ENCODE measurements at regions not wholly inside any gene's neighbourhood (a gene's known extent, or its start where the extent isn't known, plus 50 kb on each side); places are given as distances from the start of the nearest gene placed in this dataset.

DNA sequence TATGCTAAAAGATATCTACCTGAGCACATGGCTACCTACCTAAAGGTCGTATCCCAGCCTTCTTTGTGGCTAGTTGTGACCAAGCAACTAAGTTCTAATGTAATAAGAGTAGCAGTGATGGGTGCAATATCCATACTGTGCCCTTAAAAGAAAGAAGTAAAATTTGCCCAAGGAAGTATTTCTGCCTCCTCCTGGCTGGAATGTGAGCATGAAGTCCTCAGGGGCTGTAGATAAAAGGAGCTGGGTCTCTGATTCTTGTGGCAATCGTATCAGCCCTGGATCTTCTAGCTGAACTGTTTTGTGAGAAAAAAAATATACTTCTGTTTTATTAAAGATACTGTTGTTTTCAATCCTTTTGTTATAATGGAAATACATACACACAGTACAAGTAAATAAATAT is 217.4 kb downstream of the GPAT3 start:
- no peak for FAIRE-seq
- Histone ChIP-seq H3K4me3 (no peak overlapping the region), H3K4me2 (ENCODE audit: control insufficient read depth, insufficient read depth) (no peak overlapping the region), H3K79me2 (ENCODE audit: control insufficient read depth, insufficient read depth, low read length) (no peaks in the 10 kb centered on the region), H3K4me1 (ENCODE audit: control insufficient read depth, insufficient read depth, low read length) (no peaks in the 10 kb centered on the region), H3K27ac (ENCODE audit: control insufficient read depth, insufficient read depth) (no peak overlapping the region), H4K20me1 (ENCODE audit: control insufficient read depth, insufficient read depth) (no peaks in the 10 kb centered on the region), H3K9me3 (replicated peaks; ENCODE audit: control insufficient read depth, insufficient read depth, low read length) (no peaks in the 10 kb centered on the region), H2AFZ (ENCODE audit: control insufficient read depth, low read depth, low read length) (no peak overlapping the region), H3K9ac (ENCODE audit: control insufficient read depth, insufficient read depth, low read length) (no peak overlapping the region), H3K36me3 (ENCODE audit: control insufficient read depth in 2 of 2, insufficient read depth in 2 of 2, low read length in 1 of 2) (no peaks in the 10 kb centered on the region), H3K27me3 (replicated peaks in 1 of 2; ENCODE audit: control insufficient read depth in 2 of 2, insufficient read depth in 2 of 2, low read length in 1 of 2) (no peaks in the 10 kb centered on the region; a peak in 1 of 4 replicates)
- POLR2A ChIA-PET, result no interaction called here
- BruUV-seq (replicated peaks), result no TSS peak
- RAD21 ChIA-PET (ENCODE audit: unreplicated experiment), result no interaction called here
- CTCF ChIA-PET, result no interaction called here
- 0% methylated on average over 2 of the region's 2 CpGs for WGBS (ENCODE audit: insufficient coverage, insufficient replicate concordance, low lambda C conversion rate, missing lambda C conversion rate)
- no peak for ATAC-seq
- no peak for DNase-seq (ENCODE audit: low read depth, low spot score)
- TF ChIP-seq, protein P1, sequence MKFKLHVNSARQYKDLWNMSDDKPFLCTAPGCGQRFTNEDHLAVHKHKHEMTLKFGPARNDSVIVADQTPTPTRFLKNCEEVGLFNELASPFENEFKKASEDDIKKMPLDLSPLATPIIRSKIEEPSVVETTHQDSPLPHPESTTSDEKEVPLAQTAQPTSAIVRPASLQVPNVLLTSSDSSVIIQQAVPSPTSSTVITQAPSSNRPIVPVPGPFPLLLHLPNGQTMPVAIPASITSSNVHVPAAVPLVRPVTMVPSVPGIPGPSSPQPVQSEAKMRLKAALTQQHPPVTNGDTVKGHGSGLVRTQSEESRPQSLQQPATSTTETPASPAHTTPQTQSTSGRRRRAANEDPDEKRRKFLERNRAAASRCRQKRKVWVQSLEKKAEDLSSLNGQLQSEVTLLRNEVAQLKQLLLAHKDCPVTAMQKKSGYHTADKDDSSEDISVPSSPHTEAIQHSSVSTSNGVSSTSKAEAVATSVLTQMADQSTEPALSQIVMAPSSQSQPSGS (IDR thresholded peaks at IDR 0.05; ENCODE audit: low read length), result no peak
- no peak for TF ChIP-seq RAD21 (IDR thresholded peaks at IDR 0.05; ENCODE audit: insufficient read depth, low read depth, low read length)
- SMC1A ChIA-PET (ENCODE audit: uncharacterized antibody, unreplicated experiment), result no interaction called here
- intact Hi-C loops (cut with micrococcal nuclease; ENCODE audit: unreplicated experiment) (no loop called here), in situ Hi-C loops (cut with MboI) (no loop called here)

DNA sequence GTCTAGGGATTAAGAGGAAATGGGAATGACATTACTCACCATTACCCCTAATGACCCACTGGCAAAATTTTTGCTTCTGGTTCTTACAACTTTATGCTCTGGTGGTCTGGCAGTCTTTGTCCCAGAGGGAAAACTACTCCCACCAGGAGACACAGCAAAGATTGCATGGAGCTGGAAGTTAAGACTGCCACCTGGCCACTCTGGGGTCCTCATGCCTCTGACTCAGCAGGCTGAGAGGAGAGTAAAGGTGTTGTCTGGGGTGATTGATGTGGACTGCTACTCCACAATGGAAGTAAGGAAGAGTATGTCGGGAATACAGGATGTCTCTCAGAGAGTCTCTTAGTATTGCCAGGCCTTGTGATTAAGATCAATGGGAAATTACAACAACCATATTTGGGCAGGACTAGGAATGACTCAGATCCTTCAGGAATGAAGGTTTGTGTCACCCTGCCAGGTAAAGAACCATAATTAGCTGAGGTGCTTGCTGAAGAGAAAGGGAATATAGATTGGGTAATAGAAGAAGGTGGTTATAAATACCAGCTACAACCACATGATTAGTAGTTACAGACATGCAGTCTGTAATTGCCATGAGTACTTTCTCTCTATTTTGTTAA is 215.5 kb downstream of the GPAT3 start:
- intact Hi-C loops (cut with micrococcal nuclease; ENCODE audit: unreplicated experiment) (no loop called here), in situ Hi-C loops (cut with MboI) (no loop called here)
- SMC1A ChIA-PET (ENCODE audit: uncharacterized antibody, unreplicated experiment), result no interaction called here
- Histone ChIP-seq H3K4me3 (no peak overlapping the region), H4K20me1 (ENCODE audit: control insufficient read depth, insufficient read depth) (no peaks in the 10 kb centered on the region), H3K9me3 (replicated peaks; ENCODE audit: control insufficient read depth, insufficient read depth, low read length) (no peaks in the 10 kb centered on the region), H3K9ac (ENCODE audit: control insufficient read depth, insufficient read depth, low read length) (no peak overlapping the region), H3K27ac (ENCODE audit: control insufficient read depth, insufficient read depth) (no peak overlapping the region), H3K4me2 (ENCODE audit: control insufficient read depth, insufficient read depth) (no peak overlapping the region), H3K27me3 (replicated peaks in 1 of 2; ENCODE audit: control insufficient read depth in 2 of 2, insufficient read depth in 2 of 2, low read length in 1 of 2) (no peaks in the 10 kb centered on the region; a peak in 1 of 4 replicates), H3K36me3 (ENCODE audit: control insufficient read depth in 2 of 2, insufficient read depth in 2 of 2, low read length in 1 of 2) (no peaks in the 10 kb centered on the region), H3K79me2 (ENCODE audit: control insufficient read depth, insufficient read depth, low read length) (no peaks in the 10 kb centered on the region), H3K4me1 (ENCODE audit: control insufficient read depth, insufficient read depth, low read length) (no peaks in the 10 kb centered on the region), H2AFZ (ENCODE audit: control insufficient read depth, low read depth, low read length) (no peak overlapping the region)
- CTCF ChIA-PET, result no interaction called here
- 26% methylated on average over 1 of the region's 1 CpG for WGBS (ENCODE audit: insufficient coverage, insufficient replicate concordance, low lambda C conversion rate, missing lambda C conversion rate)
- POLR2A ChIA-PET, result no interaction called here
- FAIRE-seq, result no peak
- no peak for DNase-seq (ENCODE audit: low read depth, low spot score)
- RAD21 ChIA-PET (ENCODE audit: unreplicated experiment), result no interaction called here
- BruUV-seq (replicated peaks), result no TSS peak
- no peak for ATAC-seq
- no peak for TF ChIP-seq NBN (IDR thresholded peaks at IDR 0.05)
- TF ChIP-seq, protein P2, sequence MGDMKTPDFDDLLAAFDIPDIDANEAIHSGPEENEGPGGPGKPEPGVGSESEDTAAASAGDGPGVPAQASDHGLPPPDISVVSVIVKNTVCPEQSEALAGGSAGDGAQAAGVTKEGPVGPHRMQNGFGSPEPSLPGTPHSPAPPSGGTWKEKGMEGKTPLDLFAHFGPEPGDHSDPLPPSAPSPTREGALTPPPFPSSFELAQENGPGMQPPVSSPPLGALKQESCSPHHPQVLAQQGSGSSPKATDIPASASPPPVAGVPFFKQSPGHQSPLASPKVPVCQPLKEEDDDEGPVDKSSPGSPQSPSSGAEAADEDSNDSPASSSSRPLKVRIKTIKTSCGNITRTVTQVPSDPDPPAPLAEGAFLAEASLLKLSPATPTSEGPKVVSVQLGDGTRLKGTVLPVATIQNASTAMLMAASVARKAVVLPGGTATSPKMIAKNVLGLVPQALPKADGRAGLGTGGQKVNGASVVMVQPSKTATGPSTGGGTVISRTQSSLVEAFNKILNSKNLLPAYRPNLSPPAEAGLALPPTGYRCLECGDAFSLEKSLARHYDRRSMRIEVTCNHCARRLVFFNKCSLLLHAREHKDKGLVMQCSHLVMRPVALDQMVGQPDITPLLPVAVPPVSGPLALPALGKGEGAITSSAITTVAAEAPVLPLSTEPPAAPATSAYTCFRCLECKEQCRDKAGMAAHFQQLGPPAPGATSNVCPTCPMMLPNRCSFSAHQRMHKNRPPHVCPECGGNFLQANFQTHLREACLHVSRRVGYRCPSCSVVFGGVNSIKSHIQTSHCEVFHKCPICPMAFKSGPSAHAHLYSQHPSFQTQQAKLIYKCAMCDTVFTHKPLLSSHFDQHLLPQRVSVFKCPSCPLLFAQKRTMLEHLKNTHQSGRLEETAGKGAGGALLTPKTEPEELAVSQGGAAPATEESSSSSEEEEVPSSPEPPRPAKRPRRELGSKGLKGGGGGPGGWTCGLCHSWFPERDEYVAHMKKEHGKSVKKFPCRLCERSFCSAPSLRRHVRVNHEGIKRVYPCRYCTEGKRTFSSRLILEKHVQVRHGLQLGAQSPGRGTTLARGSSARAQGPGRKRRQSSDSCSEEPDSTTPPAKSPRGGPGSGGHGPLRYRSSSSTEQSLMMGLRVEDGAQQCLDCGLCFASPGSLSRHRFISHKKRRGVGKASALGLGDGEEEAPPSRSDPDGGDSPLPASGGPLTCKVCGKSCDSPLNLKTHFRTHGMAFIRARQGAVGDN (IDR thresholded peaks at IDR 0.05), result no peak
- no peak for TF ChIP-seq WRNIP1 (IDR thresholded peaks at IDR 0.05; ENCODE audit: borderline replicate concordance, low read depth, low read length)
- no peak for TF ChIP-seq NR2C2 (IDR thresholded peaks at IDR 0.05; ENCODE audit: borderline replicate concordance, control insufficient read depth, insufficient read length, low read depth)
- no peak for TF ChIP-seq CHD1 (IDR thresholded peaks at IDR 0.05; ENCODE audit: low read depth, low read length)
- no peak for TF ChIP-seq HDGF (IDR thresholded peaks at IDR 0.05)
- no peak for TF ChIP-seq HDAC2 (IDR thresholded peaks at IDR 0.05)
- TF ChIP-seq, protein P3, sequence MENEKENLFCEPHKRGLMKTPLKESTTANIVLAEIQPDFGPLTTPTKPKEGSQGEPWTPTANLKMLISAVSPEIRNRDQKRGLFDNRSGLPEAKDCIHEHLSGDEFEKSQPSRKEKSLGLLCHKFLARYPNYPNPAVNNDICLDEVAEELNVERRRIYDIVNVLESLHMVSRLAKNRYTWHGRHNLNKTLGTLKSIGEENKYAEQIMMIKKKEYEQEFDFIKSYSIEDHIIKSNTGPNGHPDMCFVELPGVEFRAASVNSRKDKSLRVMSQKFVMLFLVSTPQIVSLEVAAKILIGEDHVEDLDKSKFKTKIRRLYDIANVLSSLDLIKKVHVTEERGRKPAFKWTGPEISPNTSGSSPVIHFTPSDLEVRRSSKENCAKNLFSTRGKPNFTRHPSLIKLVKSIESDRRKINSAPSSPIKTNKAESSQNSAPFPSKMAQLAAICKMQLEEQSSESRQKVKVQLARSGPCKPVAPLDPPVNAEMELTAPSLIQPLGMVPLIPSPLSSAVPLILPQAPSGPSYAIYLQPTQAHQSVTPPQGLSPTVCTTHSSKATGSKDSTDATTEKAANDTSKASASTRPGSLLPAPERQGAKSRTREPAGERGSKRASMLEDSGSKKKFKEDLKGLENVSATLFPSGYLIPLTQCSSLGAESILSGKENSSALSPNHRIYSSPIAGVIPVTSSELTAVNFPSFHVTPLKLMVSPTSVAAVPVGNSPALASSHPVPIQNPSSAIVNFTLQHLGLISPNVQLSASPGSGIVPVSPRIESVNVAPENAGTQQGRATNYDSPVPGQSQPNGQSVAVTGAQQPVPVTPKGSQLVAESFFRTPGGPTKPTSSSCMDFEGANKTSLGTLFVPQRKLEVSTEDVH (IDR thresholded peaks at IDR 0.05; ENCODE audit: low read depth, partially characterized antibody), result no peak
